A549 (cell line): ENCODE measurements at regions not wholly inside any gene's neighbourhood (a gene's known extent, or its start where the extent isn't known, plus 50 kb on each side); places are given as distances from the start of the nearest gene placed in this dataset.

Experiments used
- BCL3 ChIP-seq: fragments of >200 bp; sonication (Bioruptor Twin); formaldehyde crosslinking; IDR thresholded peaks from 3 replicates; pipeline ENCODE4 v1.6.1; 2016
- BHLHE40 ChIP-seq: IDR thresholded peaks from 2 replicates; pipeline ENCODE4 v1.6.1; 2012; ENCODE audit warnings: low read depth, low read length, inconsistent platforms
- CTCF ChIP-seq: fragments of >200 bp; sonication (Bioruptor Twin); formaldehyde crosslinking; IDR thresholded peaks from 3 replicates; pipeline ENCODE4 v1.5.1; 2016
- EP300 ChIP-seq, 2 experiments: fragments of >200 bp; sonication (Bioruptor Twin); formaldehyde crosslinking; IDR thresholded peaks; 2 replicates in 1 of 2; 3 replicates in 1 of 2; pipeline ENCODE4 v1.6.1; 2016 to 2017
- KDM1A ChIP-seq: fragments of 200-600 bp; sonication (generic); IDR thresholded peaks from 2 replicates; pipeline ENCODE4 v1.6.1; 2016; ENCODE audit warnings: low read depth, mild to moderate bottlenecking
- MAX ChIP-seq: IDR thresholded peaks from 2 replicates; pipeline ENCODE4 v1.6.1; 2012
- PBX3 ChIP-seq: IDR thresholded peaks from 2 replicates; pipeline ENCODE4 v1.6.1; 2012
- POLR2A ChIP-seq: IDR thresholded peaks from 2 replicates; pipeline ENCODE4 v1.6.1; 2012; ENCODE audit warnings: mild to moderate bottlenecking, low read length
- POLR2AphosphoS2 ChIP-seq: conservative IDR thresholded peaks from 2 replicates; pipeline ENCODE4 v1.6.1; 2012; ENCODE audit warnings: low read length, improper control_type of control experiment, inconsistent platforms
- RAD21 ChIP-seq, 2 experiments: fragments of >200 bp in 1 of 2; sonication (Bioruptor Twin) in 1 of 2; formaldehyde crosslinking in 1 of 2; IDR thresholded peaks in 1 of 2; conservative IDR thresholded peaks in 1 of 2; 2 replicates in 1 of 2; 3 replicates in 1 of 2; pipeline ENCODE4 v1.6.1; 2012 to 2018; ENCODE audit warnings: inconsistent platforms in 1 of 2
- RARB ChIP-seq: fragments of 250-450 bp; sonication (Bioruptor Pico); IDR thresholded peaks from 2 replicates; pipeline ENCODE4 v1.8.0; 2021; ENCODE audit warnings: mild to moderate bottlenecking, moderate library complexity
- REST ChIP-seq: fragments of 200-600 bp; sonication (generic); IDR thresholded peaks from 2 replicates; pipeline ENCODE4 v1.6.1; 2016; ENCODE audit warnings: antibody characterized with exemption, mild to moderate bottlenecking, moderate library complexity
- ZC3H11A ChIP-seq: fragments of 450-650 bp; IDR thresholded peaks from 2 replicates; pipeline ENCODE4 v1.6.1; 2014; ENCODE audit warnings: antibody characterized with exemption, mild to moderate bottlenecking

GRCh38 chr11:104372111-104372510, 208.2 kb upstream of the PDGFD start:
- TF ChIP-seq POLR2AphosphoS2 = no peak
- TF ChIP-seq CTCF = no peak
- no peak for TF ChIP-seq POLR2A
- TF ChIP-seq RAD21 (conservative IDR thresholded peaks at IDR 0.05 in 1 of 2, IDR thresholded peaks at IDR 0.05 in 1 of 2) = no peak
- TF ChIP-seq BCL3 = no peak
- no peak for TF ChIP-seq ZC3H11A
- TF ChIP-seq PBX3 = no peak
- no peak for TF ChIP-seq RARB (CRISPR knock-in tag)
- no peak for TF ChIP-seq MAX
- no peak for TF ChIP-seq EP300 (IDR thresholded peaks at IDR 0.05)
- no peak for TF ChIP-seq KDM1A
- no peak for TF ChIP-seq BHLHE40
- TF ChIP-seq REST = no peak
